GM23248 (cell line): ENCODE measurements at regions not wholly inside any gene's neighbourhood (a gene's known extent, or its start where the extent isn't known, plus 50 kb on each side); places are given as distances from the start of the nearest gene placed in this dataset.

Experiments used
- EZH2 ChIP-seq: fragments of 200-600 bp; sonication (generic); IDR thresholded peaks from 2 replicates; pipeline ENCODE4 v1.6.1; 2018; ENCODE audit warnings: antibody characterized with exemption, mild to moderate bottlenecking; ENCODE audit not compliant: insufficient read depth, poor library complexity, severe bottlenecking
- EZH2phosphoT487 ChIP-seq: fragments of 200-600 bp; sonication (generic); IDR thresholded peaks from 2 replicates; pipeline ENCODE4 v1.6.1; 2018; ENCODE audit warnings: antibody characterized with exemption, moderate library complexity, mild to moderate bottlenecking, low read depth; ENCODE audit not compliant: insufficient read depth

GRCh38 chr2:201955702-201956141 is 77.9 kb upstream of the FZD7 start:
- TF ChIP-seq EZH2phosphoT487: no peak
- no peak for TF ChIP-seq EZH2
